ENCODE measurements at regions not wholly inside any gene's neighbourhood (a gene's known extent, or its start where the extent isn't known, plus 50 kb on each side); places are given as distances from the start of the nearest gene placed in this dataset.
"Not testable (repeated sequence)": the region's sequence is repeated elsewhere in the genome, so short reads cannot be mapped to it uniquely, and the experiment has no call there.

DNA sequence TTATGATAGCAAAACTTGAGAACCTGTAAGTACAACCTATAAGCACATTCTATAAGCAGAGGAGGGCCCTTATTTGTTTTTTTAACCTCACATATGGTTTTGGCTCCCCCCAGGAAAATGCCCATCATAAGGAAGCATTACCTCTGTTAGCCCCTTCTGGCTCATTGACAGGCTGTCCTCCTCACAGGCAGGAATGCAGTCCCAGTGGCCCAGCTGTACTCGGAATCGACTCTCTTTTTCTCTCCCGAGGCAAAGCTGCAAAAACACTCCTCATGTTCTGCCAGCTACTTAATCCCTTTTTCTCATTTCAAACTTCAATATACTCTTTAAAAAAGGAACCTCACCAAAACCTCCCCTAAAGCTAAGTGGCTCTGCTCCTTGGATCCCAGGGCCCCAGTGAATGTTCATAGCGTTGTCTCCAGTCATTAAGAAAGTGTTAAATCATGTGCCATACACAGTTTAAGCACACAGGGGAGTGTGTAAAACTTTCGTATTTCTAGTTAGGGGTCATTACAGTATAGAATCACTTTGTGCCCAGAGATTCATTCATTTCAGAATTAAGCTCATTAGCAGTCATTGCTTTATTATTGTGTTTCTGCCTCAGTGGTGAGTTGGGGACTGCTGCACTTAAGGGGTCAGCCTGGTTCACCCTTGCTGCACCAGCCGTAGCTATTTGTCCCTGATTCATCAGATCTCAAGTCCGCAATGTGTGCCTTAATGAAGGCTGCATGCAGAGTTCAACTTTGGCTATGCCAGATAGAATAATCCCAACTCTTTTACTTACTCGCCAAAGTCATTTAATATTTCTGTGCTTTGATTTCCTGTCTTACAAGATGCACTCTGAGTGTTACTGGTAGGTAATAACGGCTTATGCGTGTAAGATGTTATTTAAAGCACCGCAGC lies 57.6 kb downstream of the JRKL start:
- DNase-seq: no peak

DNA sequence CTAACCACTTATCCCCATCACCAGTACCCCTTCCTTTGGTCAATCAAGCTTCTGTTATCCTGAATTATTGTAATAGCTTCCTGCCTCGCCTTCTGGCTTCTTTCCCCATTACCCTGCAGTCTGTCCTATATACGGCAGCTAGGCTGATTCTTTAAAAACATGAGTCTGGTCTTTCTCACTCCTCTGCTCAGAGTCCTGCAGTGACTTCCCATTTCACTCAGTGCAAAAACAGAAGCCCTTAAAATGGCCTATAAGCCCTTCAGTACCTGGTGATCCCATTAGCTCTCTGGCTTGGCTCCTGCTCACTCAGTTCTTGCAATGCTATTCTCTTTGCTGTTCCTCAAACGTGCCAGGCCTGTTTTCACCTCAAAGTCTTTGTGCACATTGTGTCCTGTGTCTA lies 58.4 kb downstream of the JRKL start:
- DNase-seq: no peak

DNA sequence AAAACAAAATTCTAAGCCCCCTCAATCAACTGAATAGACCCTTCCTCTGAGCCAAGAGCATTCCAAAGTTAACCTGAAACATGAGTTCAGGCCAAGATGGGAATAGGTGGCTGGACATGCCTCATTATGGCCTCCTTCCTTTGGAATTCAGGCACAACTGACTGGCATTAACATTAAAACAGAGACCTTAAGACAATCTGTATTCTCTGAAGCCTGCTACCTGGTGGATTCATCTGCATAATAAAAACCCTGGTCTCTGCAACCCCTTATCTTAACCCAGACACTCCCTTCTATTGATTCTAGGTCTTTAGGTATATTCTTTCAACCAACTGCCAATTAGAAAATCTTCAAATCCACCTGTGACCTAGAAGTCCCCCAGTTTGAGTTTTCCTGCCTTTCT lies 66.3 kb downstream of the JRKL start:
- no peak for DNase-seq

DNA sequence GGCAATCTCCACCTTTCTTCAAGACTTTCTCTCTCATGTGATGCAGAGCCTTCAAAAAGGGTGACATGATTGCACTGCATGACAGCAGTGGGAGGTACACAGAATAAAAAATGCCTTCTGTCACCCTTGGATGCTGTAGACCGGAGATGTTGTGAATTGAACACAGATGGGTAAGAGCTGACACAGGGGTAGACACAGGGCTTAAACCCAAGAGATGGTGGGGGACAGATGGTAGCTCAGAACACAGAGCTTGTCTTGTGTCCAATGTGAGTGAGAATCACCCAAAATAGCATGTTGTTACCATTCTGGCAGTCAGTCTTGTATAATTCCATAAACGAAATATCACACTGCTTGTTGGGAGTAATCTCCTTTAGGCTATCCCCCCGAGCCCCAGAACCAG lies 69.9 kb downstream of the JRKL start:
- no peak for DNase-seq

DNA sequence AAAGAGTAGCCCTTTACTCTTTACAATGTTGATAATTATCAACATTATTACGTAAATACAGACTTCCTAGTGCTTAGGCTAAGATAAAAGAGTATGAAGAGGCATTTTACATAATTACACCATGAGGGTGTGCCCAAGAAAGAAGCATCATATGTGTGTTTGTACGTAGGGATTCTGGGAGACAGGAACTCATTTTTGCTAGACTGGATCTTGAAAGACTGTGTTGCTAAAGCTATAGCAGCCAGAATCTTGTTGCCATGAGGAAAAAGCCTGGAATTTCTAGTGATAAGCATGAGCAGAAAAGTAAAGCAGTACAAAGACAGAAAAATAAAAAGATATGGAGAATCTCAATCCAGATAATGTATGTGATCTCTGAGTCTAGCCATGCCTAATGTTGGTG lies 72.1 kb downstream of the JRKL start:
- DNase-seq: no peak

DNA sequence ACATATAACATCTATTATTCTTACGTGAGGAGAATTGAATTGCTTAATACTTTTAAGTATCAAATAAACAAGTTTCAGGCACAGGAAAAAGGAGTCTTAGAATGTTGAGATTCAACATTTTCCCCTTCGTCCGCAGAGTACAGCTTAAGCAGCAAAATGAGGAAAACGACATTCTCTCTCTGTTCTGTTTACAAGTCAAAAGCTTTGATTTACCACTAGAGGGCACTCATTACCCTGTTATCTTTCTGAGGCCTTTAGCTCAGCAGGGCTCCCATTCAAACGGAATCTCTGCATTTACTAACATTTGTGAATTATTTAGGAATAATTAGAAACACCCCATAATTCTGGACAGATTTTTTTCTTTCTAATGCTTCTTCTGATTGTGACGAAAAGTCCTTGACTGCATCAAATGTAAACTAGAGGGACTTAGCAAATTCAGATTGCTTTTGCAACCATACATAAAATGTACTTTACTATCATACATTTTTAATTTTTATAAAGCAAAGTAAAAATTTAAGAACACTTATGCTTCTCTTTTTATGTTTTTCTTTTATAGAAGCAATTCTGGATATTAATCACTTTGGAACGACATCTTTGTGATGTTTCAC lies 75.0 kb downstream of the JRKL start:
- no peak for DNase-seq

DNA sequence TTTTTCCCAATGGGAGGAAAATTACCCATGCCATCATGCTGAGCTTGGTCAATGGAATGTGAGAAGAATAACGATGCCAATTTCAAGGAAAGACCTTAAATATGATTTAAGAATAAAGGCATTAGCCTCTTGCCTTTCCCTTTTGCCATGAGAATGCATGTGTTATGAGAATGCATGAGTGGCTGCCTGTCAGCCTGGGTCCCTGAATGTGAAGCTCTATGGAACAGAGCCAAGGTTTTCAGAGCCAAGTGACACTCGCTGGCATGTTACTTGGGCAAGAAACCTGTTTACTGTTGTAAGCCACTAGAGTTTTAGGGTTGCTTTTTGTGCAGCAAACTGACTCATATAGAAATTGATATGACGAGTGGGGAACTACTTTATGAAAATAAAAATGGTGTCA lies 75.7 kb downstream of the JRKL start:
- no peak for DNase-seq

DNA sequence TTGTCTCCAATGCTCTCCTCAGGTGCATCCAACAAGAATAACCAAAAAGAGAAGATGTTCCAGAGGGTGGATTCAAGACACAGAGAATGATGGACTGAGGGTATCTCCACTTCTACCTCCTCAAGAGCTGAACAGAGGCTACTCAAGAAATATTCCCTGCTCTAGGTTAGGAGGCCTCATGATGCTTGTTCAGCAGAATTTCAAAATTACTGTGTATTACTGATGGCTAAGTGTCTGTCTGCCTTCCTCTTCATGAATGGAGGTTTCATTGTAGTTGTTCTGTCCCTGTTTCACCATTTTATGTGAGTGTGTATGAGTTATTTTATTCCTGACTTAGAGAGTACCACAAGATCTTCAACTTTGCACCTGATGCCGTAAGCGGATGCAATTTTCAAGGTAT lies 76.8 kb downstream of the JRKL start:
- no peak for DNase-seq

DNA sequence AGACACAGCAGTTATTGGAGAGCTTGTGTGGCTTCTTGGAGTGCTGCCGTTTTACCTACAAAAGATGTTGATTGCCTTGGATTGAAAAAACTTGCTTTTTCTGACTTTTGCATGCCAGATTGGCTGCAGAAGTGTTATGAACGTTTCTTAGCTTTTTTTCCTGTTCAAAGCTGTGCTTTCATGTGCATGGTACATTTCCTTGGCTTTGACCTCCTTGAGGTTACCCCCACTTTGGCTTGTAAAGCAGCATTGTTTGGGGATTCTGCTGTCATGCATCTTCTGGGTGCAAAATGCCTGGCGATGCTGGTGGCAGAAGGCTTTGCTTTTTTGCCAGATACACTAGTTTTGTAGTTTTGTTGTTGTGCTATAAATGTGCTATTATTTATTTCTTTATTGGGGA lies 80.0 kb downstream of the JRKL start:
- DNase-seq: no peak

DNA sequence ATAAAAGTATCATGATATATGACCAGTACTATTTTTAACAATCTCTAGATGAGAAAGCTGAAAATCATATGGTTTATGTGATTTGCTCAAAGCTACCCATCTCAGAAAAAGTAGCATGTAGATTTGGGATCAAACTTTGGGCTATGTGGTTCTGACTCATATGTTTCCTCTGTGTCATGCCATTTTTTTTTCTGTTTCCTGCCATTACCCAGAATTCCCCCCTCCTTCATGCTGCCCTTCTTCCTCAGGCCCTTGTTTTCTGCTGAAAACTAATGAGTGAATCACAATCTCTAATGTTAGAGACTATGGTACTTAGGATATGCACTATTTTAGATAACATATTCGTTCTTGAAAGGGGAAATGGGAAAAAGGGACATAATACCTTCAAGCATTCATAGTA lies 80.7 kb downstream of the JRKL start:
- DNase-seq: no peak

DNA sequence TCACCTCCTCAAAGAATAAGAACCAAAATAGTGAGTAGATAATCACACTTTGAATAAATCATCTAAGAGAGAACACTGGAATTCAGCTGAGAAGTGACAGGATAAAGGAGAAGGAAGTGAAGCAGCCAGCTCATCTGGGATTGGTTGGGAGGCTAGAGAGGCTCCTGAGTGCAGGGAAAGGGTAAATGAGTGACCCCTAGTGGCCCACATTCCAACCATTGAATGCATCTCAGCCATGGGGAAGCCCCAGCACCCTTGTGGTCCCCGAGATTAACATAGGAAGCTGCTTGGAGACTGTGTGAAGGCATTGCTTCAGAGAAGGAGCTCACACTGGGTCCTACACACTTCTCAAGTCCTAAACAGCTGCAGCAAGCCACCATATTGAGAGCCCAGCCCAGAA lies 82.3 kb downstream of the JRKL start:
- no peak for DNase-seq

DNA sequence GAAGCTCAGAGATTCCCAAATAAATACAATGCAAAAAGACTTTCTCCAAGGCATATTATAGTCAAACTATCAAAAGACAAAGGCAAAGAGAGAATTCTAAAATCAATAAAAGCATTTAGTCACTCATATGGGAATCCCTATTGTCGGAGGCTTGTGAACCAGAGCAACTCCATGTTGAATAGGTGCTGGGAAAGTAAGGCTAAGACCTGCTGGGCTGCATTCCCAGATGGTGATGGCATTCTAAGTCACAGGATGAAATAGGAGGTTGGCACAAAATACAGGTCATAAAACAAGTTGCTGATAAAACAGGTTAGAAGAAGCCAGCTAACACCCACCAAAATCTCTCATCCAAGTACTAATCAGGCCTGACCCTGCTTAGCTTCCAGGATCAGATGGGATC lies 84.5 kb downstream of the JRKL start:
- DNase-seq: no peak

DNA sequence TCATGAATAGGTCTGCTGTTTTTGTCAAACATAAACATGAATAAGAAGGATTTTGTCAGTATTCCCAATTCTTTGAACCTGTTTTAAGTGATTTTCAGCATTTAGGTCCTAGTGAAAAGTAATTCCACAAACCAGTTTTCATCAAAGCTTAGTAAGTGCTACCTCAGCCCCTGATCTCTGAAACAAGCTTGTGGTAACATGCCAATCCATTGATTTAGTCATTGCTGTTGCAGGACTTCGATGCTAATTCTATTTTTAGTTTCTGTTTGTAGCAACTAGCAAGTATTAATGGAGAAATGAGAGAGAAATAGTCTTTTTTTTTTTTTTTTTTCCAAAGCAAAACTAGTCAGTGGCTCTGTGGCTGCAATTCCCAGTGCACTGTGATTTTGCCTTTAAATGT lies 91.4 kb downstream of the JRKL start:
- no peak for DNase-seq

DNA sequence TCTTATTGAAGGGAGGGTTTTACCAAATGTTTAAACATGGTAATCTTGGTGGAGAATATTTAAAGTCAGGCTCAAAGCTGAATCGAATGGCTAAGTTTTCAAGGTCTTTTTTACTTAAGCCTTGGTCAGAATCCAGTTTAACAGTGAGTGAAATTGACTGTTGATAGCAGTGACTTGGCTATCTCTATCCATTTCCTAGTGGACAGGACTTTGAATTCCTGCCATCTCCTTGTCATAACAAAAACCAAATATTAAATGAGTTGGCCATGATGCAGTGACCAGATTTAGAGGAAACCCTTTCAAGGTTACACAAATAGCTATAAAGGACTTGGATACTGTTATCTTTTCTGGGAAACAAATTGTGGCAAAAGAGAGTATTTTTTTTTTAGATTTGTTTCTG lies 92.0 kb downstream of the JRKL start:
- DNase-seq: no peak

DNA sequence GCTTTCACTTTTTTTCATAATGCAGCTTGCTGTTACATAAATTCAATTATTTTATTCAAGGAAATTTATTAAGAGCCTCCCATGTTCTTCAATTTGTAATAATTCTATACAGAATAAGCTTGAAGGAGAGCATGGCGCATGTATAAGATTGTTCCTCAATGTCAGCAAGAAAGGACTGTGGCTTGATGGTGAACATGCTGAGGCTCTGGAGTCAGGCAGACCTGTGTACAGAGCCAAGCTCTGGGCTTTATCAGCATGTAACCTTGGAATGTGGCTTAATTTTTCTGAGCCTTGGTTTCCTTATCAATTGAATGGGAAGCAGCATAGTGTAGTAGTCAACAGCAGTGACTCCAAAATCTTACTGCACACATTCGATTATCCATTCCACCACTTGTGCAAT lies 92.4 kb downstream of the JRKL start:
- DNase-seq: no peak

DNA sequence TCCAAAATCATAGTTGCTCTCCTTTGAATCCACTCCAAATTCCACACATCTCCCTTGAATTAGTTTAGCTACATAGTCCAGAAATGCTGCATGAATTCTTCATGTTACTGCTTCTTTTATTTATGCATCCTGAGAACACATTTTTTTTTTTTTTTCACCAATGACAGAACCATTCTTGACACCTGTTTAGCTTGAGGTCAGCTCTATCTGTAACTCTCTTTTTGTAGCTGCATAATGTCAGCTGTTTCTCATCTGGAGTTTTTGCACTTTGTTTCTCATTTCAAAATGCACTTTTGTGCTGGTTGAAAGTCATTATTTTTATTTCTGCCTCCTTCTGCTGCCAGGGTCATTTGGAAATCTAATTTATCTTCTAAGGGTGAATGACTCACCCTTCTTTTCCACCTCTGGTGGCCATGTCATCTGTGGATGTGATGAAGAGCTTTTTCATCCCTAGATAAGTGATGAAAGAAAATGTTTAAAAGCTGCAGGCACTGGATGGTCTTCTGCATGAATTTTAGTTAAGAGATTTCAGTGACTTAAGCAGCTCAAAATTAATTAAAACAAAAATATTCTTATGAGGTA lies 93.7 kb downstream of the JRKL start:
- no peak for DNase-seq

DNA sequence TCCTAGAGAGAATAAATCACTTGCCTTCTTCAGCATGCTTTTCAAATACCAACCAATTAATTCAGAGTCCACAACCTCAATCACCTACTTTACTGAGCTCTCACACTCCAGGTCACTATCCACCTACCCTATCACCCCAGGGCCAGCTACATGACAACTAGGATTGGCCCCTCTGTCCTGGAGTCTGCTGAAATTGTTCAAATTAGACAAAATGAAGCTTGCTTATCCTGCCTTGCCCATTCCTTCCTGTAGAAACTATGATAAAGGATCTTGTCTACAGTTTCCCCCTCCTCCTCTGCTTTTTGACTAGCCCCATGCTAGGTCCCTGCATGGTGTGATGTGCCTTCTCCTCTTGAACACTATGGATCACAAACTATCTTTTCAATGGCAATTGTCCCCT lies 94.5 kb downstream of the JRKL start:
- no peak for DNase-seq

DNA sequence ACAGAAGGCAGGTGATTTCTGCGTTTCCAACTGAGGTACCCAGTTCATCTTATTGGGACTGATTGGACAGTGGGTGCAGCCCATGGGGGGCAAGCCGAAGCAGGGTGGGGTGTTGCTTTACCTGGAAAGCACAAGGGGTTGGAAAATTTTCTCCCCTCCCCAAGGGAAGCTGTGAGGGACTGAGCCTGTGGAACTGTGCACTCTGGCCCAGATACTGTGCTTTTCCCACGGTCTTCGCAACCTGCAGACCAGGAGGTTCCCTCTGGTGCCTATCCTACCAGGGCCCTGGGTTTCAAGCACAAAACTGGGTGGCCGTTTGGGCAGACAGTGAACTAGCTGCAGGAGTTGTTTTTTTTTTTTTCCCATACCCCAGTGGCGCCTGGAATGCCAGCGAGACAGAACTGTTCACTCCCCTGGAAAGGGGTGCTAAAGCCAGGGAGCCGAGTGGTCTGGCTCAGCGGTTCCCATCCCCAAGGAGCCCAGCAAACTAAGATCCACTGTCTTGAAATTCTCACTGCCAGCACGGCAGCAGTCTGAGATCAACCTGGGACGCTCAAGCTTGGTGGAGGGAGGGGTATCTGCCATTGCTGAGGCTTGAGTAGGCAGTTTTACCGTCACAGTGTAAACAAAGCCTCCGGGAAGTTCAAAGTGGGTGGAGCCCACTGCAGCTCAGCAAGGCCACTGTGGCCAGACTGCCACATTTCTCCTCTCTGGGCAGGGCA lies 97.2 kb downstream of the JRKL start:
- DNase-seq: no peak

DNA sequence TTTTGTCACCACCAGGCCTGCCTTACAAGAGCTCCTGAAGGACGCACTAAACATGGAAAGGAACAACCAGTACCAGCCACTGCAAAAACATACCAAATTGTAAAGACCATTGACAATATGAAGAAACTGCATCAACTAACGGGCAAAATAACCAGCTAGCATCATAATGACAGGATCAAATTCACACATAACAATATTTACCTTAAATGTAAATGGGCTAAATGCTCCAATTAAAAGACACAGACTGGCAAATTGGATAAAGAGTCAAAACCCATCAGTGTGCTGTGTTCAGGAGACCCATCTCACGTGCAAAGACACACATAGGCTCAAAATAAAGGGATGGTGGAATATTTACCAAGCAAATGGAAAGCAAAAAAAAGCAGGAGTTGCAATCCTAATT lies 99.1 kb downstream of the JRKL start:
- DNase-seq: not testable (repeated sequence)

DNA sequence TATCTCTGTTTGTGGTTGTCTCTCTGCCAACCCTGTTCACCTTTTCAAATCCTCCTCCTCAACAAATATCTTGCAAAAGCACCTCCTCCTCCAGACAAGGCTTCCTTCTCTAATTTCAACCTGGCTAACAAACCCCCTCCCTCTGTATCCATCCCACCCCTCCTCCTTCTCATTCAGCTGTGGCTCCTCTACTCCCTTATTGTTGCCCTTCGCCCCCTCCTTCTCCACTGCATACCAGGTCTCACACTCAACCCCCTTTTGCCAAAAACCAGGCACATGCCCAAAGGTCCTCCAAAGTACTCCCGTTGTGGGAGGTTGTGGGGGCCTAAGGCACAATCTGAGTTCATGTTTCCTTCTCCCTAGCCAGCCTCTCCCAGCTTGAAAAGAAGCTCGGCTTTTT lies 110.6 kb downstream of the JRKL start:
- no peak for DNase-seq

DNA sequence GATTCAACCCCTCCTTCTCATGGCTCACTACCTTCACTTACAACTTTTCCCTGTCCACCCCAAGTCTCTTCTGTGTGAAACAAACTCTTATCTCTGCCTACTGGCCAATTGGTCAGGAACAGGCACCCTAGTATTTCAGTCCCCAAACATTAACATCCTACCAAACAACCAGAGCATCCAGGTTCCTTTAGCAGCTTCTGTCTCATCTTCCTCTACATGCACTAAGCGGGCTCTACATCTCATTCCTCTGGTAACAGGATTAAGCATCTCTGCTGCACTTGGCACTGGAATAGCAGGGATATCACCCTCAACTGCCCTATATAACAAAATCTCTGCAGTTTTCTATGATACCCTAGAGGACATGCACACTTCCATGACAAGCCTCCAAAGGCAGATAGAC lies 116.2 kb downstream of the JRKL start:
- no peak for DNase-seq

DNA sequence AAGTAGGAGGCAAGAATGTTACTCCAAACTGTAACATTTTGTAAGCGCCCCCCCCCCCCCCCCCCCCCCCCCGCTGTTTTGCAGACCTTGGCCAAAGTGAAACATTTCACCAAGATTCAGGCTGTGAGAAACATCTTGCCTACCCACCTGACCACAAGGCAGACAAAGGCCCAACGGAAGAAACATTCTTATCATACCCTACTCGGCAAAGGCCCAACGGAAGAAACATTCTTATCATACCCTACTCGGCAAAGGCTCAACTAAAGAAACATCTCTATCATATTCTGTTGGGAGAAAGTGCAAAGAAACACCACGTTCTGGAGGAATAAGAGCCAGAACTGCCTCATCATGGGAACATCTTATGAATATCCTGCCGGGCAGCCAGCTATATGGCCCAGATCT lies 117.1 kb downstream of the JRKL start:
- DNase-seq: no peak

DNA sequence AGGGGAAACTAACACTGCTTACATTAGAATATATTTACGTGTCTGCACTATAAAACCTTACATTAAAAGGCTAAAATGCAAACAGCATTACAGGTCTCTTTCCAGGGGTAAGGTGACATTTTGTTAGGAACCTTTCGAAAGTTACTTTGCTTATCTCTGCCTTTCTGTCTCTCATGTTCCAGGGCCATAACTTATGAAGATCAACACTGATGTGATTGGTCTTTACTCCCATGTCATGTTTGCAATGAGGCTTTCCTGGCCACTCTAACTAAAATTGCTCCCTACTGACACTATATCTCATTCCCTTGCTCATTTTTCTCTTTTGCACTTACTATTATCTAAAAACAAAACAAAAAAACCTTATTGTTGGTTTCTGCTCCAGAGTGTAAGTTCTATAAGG lies 119.0 kb downstream of the JRKL start:
- no peak for DNase-seq

DNA sequence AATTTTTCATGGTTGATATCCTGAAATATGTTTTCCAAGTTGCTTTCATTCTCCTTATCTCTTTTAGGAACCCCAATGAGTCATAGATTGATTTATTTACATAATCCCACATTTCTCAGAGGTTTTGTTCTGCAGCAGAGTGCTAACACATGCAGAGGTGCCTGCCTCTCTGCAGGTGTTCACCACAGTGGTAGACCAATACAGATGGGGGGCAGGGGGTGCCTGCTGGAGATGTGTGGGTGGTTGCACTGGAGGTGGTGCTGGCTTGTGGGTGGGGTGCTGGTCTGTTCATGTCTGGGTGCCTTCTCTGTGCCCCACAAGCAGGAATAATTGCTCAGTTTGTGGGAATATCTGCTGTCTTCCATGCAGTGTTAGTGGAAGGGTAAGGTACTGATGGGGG lies 131.1 kb downstream of the JRKL start:
- DNase-seq: no peak
